Retinal pigment epithelial cell (primary cell): ENCODE measurements at regions not wholly inside any gene's neighbourhood (a gene's known extent, or its start where the extent isn't known, plus 50 kb on each side); places are given as distances from the start of the nearest gene placed in this dataset.

ENCODE experiments used
- DNase-seq: peaks from one replicate; pipeline ENCODE4 v3.0.0-alpha.2; 2010; ENCODE audit warnings: low read depth
- H3K4me3 ChIP-seq: 2 replicates; pipeline ENCODE4 v1.5.1; 2011; ENCODE audit warnings: mild to moderate bottlenecking, low read length, control low read depth, moderate library complexity
- TF ChIP-seq, protein P1 (sequence below): conservative IDR thresholded peaks from 2 replicates; pipeline ENCODE4 v1.5.1; 2011; ENCODE audit warnings: low read depth, low read length, control low read depth, inconsistent platforms

DNA sequence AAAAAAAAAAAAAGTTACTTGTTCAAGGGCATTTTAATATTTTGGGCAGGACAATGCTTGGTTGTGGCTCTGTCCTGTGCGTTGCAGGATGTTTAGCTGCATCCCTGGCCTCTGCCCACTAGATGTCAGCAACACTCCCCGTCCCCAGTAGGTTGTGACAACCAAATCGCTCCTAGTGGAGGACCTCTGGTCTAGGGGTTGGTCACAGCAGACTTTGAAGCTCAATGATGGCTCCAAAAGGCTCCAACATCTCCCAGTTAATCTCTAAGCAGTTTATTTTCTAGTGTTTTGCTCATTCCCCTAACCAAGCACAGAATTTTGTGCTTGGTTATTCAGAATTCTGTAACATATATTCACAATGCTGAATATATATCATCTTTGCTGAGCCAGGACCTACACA, 67.0 kb downstream of the CHRNA1 start:
- TF ChIP-seq, protein P1, sequence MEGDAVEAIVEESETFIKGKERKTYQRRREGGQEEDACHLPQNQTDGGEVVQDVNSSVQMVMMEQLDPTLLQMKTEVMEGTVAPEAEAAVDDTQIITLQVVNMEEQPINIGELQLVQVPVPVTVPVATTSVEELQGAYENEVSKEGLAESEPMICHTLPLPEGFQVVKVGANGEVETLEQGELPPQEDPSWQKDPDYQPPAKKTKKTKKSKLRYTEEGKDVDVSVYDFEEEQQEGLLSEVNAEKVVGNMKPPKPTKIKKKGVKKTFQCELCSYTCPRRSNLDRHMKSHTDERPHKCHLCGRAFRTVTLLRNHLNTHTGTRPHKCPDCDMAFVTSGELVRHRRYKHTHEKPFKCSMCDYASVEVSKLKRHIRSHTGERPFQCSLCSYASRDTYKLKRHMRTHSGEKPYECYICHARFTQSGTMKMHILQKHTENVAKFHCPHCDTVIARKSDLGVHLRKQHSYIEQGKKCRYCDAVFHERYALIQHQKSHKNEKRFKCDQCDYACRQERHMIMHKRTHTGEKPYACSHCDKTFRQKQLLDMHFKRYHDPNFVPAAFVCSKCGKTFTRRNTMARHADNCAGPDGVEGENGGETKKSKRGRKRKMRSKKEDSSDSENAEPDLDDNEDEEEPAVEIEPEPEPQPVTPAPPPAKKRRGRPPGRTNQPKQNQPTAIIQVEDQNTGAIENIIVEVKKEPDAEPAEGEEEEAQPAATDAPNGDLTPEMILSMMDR = peak; percentile 97
- H3K4me3 ChIP-seq = no peak overlapping the region
- no peak for DNase-seq

DNA sequence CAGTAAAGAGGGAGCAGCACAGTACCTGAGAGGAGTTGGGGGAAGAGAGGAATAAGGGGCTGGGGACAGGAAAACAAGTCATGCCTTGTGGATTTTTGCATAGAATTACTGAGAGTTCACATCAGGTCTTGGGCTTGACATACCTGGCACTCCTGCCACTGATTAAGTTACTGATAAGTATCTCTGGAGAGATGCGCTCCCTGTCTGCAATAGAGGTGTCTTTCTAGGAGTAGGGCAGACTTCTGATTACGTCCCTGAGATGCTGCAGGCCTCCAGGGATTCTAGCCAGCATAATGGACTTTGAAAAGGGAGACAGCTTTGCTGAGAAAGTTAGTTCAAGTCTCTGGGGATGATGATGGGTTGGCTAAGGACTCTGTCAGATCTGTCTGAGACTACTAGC, 69.4 kb downstream of the CHRNA1 start:
- TF ChIP-seq, protein P1 = no peak
- no peak overlapping the region for H3K4me3 ChIP-seq
- DNase-seq = no peak

DNA sequence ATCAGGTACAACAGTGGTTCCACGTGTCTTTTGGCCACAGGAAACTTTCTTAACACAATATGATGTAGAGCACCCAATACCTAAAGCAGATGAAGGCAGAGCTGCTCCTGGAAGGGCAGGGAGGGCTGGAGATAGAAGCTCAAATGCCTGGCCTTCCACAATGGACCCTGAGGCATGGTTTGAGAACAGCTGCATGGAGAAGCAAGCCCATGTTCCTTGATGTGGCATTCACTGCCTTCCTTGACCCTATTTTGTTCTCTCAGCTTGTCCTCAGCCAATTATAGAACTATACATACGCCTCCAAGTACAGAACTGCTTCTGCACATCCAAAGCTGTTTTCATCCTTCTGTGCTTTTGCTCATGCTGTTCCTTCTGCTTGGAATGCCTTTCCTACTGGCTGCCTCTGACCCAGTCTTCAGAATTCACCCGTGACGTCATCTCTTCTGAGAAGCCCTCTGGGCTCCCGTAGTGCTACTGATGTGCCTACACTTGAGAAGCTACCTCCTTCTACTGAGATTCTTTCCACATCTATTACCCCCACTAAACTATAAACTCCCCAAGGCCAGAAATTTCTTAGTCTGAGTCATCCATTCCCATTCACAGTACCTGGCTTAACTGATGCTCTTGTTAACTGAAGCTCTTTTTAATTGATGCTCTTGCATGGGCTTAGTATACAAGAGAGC, 69.9 kb downstream of the CHRNA1 start:
- no peak for DNase-seq
- TF ChIP-seq, protein P1 = no peak
- no peak overlapping the region for H3K4me3 ChIP-seq

DNA sequence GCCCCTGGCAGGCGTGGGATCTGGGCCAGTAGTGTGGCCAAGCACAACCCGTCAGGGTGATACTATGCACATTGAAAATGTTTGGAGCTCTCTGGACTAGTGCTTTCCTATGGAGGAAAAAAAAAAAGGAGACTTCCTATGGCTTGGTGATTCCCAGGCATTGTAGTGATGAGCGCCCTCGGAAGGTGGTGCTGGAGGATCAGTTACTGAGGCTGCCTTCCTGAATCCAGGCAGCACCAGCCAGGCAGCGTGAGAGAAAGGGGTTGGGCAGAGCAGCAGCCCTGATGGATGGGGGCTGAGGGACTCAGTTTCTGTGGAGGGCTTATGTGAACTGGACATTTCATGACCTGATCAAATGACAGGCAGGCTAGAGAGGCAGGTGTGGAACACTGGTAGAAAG, 70.9 kb downstream of the CHRNA1 start:
- no peak for DNase-seq
- H3K4me3 ChIP-seq = no peak overlapping the region
- TF ChIP-seq, protein P1 = no peak

DNA sequence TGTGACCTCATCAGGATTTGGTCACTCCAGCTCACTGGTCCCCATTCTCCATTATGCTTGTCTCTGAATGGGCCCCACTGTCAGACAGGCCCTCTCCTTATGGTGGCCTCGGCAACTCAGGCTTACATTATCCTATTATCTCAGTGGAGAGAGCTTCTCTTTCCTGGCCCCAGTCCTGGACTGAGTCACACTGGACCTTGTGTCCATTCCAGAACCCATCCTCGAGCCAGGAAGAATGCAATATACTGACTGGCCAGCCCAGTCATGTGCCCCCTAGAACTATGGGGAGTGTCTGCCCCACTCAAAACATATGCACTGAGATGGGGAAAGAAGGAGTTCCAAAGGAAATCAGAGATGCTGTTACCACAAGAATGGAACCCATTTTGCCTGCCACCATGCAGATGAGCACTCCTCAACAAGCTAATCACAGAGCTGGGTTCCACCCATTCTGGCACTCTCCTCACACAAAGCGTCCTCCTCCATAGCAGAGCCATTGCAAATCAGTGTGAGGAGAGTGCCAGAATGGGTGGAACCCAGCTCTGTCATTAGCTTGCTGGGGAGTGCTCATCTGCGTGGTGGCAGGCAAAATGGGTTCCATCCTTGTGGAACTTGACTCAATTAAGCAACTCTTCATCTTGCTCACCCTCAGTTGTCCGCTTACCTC, 71.9 kb downstream of the CHRNA1 start:
- no peak overlapping the region for H3K4me3 ChIP-seq
- TF ChIP-seq, protein P1 = no peak
- no peak for DNase-seq

DNA sequence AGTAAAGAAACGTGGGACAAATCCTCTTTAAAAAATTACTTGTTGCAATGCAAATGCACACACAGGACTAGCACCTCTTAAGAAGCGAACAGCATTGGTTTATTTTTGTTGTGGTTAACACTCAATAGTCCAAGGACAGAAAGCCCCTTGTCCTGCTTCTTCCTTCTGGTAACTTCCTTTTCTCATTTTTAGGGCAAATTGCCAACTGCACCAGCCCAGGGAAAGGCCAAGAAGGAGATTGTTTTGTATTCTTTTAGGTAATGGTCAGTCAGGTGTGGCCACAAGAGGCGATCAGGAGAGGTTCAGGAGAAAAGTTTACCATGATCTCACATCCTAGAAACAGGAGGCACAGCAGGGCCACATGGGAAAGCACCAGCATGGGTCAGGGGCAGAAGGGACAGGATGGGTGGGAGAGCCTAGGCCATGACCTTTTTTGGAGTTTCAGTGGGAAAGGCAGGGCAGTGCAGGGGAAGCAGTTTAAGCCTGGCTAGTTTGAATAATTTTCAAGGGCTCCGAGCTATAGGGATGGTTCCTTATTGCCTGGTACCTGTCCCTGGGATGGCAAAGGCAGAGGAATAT, 73.0 kb downstream of the CHRNA1 start:
- TF ChIP-seq, protein P1 = no peak
- no peak overlapping the region for H3K4me3 ChIP-seq
- DNase-seq = no peak

DNA sequence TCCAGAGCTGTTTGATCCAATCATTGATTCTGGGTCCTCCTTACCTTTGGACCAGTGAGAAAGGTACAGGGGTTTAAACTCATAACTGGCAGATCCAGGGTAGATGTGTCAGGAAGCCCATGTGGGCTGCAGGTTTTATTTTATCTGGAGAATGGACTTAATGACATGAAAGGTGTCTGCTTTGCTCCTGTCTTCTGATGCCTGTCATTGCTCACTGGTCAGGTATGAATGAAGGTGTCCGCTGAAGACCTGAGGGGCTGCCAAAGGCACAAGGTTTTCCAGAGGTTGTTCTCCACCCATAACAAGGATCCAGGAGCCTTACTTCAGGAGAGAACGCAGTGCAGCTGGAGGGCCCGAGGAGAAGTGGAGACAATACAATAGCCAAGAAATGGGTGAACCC, 74.2 kb downstream of the CHRNA1 start:
- H3K4me3 ChIP-seq = no peak overlapping the region
- no peak for DNase-seq
- TF ChIP-seq, protein P1 = no peak
